ENCODE measurements at regions not wholly inside any gene's neighbourhood (a gene's known extent, or its start where the extent isn't known, plus 50 kb on each side); places are given as distances from the start of the nearest gene placed in this dataset.
"Not testable (repeated sequence)": the region's sequence is repeated elsewhere in the genome, so short reads cannot be mapped to it uniquely, and the experiment has no call there.

- no peak for DNase-seq
Observed at GRCh38 chr6:146908786-146909185, 295.4 kb upstream of the STXBP5 start.

GRCh38 chr6:146909376-146909775 is 294.8 kb upstream of the STXBP5 start:
- DNase-seq: no peak

- DNase-seq: no peak
Observed at GRCh38 chr6:146909886-146910285, 294.3 kb upstream of the STXBP5 start.

GRCh38 chr6:146910611-146911010 is 293.6 kb upstream of the STXBP5 start:
- no peak for DNase-seq

GRCh38 chr6:146911635-146912215 is 292.5 kb upstream of the STXBP5 start:
- DNase-seq: no peak

GRCh38 chr6:146912730-146913685 is 291.2 kb upstream of the STXBP5 start:
- DNase-seq: no peak

GRCh38 chr6:146913842-146914488 is 290.3 kb upstream of the STXBP5 start:
- DNase-seq: no peak

GRCh38 chr6:146914489-146915483 is 289.4 kb upstream of the STXBP5 start:
- DNase-seq: no peak

GRCh38 chr6:146915671-146916127 is 288.5 kb upstream of the STXBP5 start:
- DNase-seq: no peak

- DNase-seq: no peak
Observed at GRCh38 chr6:146916435-146917025, 287.7 kb upstream of the STXBP5 start.

- no peak for DNase-seq
Observed at GRCh38 chr6:146917182-146917581, 287.0 kb upstream of the STXBP5 start.

GRCh38 chr6:146917979-146918378 is 286.2 kb upstream of the STXBP5 start:
- DNase-seq: no peak

GRCh38 chr6:146919017-146919416 is 285.2 kb upstream of the STXBP5 start:
- no peak for DNase-seq

GRCh38 chr6:146923205-146923833 is 280.9 kb upstream of the STXBP5 start:
- no peak for DNase-seq

- DNase-seq: no peak
Observed at GRCh38 chr6:146925846-146926245, 278.4 kb upstream of the STXBP5 start.

GRCh38 chr6:146928503-146928902 is 275.7 kb upstream of the STXBP5 start:
- DNase-seq: no peak

- no peak for DNase-seq
Observed at GRCh38 chr6:146931214-146931613, 273.0 kb upstream of the STXBP5 start.

- no peak for DNase-seq
Observed at GRCh38 chr6:146937316-146937715, 266.9 kb upstream of the STXBP5 start.

GRCh38 chr6:146938266-146938665 is 266.0 kb upstream of the STXBP5 start:
- DNase-seq: no peak

- not testable (repeated sequence) for DNase-seq
Observed at GRCh38 chr6:146939456-146939855, 264.8 kb upstream of the STXBP5 start.

GRCh38 chr6:146943664-146944063 is 260.6 kb upstream of the STXBP5 start:
- DNase-seq: no peak

GRCh38 chr6:146944077-146944476 is 260.1 kb upstream of the STXBP5 start:
- DNase-seq: no peak
